B cell (primary cell): ENCODE measurements at regions not wholly inside any gene's neighbourhood (a gene's known extent, or its start where the extent isn't known, plus 50 kb on each side); places are given as distances from the start of the nearest gene placed in this dataset.

Source experiments
- ATAC-seq: fragments of 200-7000 bp; cut with Tn5 transposase; one replicate; pipeline ENCODE4 v1.10.0; 2021; ENCODE audit warnings: low read depth, mild to moderate bottlenecking, moderate number of reproducible peaks, moderate library complexity
- CTCF ChIA-PET: fragments of 350-600 bp; sonication (Branson Sonifier 250); formaldehyde crosslinking; loops from one replicate; lab custom pipeline; 2021; ENCODE audit warnings: antibody characterized with exemption, inconsistent platforms; lab: Charles Lee
- POLR2A ChIA-PET: fragments of 350-600 bp; sonication (Branson Sonifier 250); formaldehyde crosslinking; loops from one replicate; lab custom pipeline; 2021; ENCODE audit warnings: antibody characterized with exemption; lab: Charles Lee
- DNase-seq: peaks from one replicate; pipeline ENCODE4 v3.0.0; 2013
- H2AFZ ChIP-seq: 2 replicates; pipeline ENCODE4 v1.6.1; 2012; ENCODE audit warnings: mild to moderate bottlenecking, low read depth, low read length; ENCODE audit not compliant: insufficient read depth, poor library complexity, severe bottlenecking
- H3K27ac ChIP-seq, 2 donors: 1 replicate in 1 of 2; 2 replicates in 1 of 2; pipeline ENCODE4 v1.5.1; 2012 to 2013; ENCODE audit warnings: low read length in 2 of 2, mild to moderate bottlenecking in 2 of 2, moderate library complexity in 1 of 2
- H3K27me3 ChIP-seq, 4 experiments: fragments of 200-600 bp in 1 of 4; sonication (generic) in 1 of 4; replicated peaks in 1 of 4; 1 replicate in 2 of 4; 2 replicates in 2 of 4; pipeline versions ENCODE4 v1.6.1 to v1.7.0; 2013 to 2016; ENCODE audit warnings: low read length in 3 of 4, mild to moderate bottlenecking in 2 of 4, mixed read lengths in 1 of 4, moderate library complexity in 1 of 4; ENCODE audit not compliant: insufficient read depth in 4 of 4, control insufficient read depth in 3 of 4; ENCODE audit errors: control extremely low read depth in 1 of 4
- H3K36me3 ChIP-seq, 2 experiments: replicated peaks in 1 of 2; 1 replicate in 1 of 2; 2 replicates in 1 of 2; pipeline versions ENCODE4 v1.6.1 to v1.7.1; 2013; ENCODE audit warnings: low read length in 1 of 2; ENCODE audit not compliant: insufficient read depth in 2 of 2, control insufficient read depth in 1 of 2; ENCODE audit errors: control extremely low read depth in 1 of 2, extremely low read depth in 1 of 2
- H3K4me1 ChIP-seq, 2 donors: fragments of 200-600 bp in 1 of 2; sonication (generic) in 1 of 2; 1 replicate in 1 of 2; 2 replicates in 1 of 2; pipeline versions ENCODE4 v1.5.1 to v1.6.1; 2013 to 2017; ENCODE audit warnings: low read length in 2 of 2; ENCODE audit not compliant: control insufficient read depth in 2 of 2, insufficient read depth in 2 of 2
- H3K4me2 ChIP-seq: replicated peaks from 2 replicates; pipeline ENCODE3; 2012; ENCODE audit warnings: mild to moderate bottlenecking, low read depth, low read length; ENCODE audit not compliant: poor library complexity, severe bottlenecking
- H3K4me3 ChIP-seq, 5 experiments: fragments of 200-600 bp in 1 of 5; sonication (generic) in 1 of 5; 1 replicate in 3 of 5; 2 replicates in 2 of 5; pipeline versions ENCODE4 v1.5.1 to v1.7.0; 2011 to 2016; ENCODE audit warnings: low read length in 4 of 5, mild to moderate bottlenecking in 4 of 5, low read depth in 2 of 5, control low read depth in 1 of 5, moderate library complexity in 1 of 5; ENCODE audit not compliant: insufficient read depth in 1 of 5; ENCODE audit errors: control extremely low read depth in 1 of 5, extremely low read depth in 1 of 5
- H3K79me2 ChIP-seq: fragments of 200-600 bp; sonication (generic); one replicate; pipeline ENCODE4 v1.6.0; 2016; ENCODE audit warnings: low read length; ENCODE audit not compliant: control insufficient read depth, insufficient read depth
- H3K9ac ChIP-seq: fragments of 200-600 bp; sonication (generic); 2 replicates; pipeline ENCODE4 v1.6.1; 2017; ENCODE audit warnings: mild to moderate bottlenecking, low read length, moderate library complexity
- H3K9me3 ChIP-seq, 3 donors: one replicate each; pipeline versions ENCODE4 v1.6.1 to v1.7.1; 2013; ENCODE audit warnings: low read length in 2 of 3; ENCODE audit not compliant: control insufficient read depth in 2 of 3, insufficient read depth in 1 of 3; ENCODE audit errors: control extremely low read depth in 1 of 3
- H4K20me1 ChIP-seq: 2 replicates; pipeline ENCODE4 v1.6.0; 2012; ENCODE audit warnings: mild to moderate bottlenecking, low read length; ENCODE audit not compliant: insufficient read depth, control insufficient read depth, poor library complexity, severe bottlenecking
- H3K27ac Mint-ChIP-seq: one replicate; pipeline ENCODE4 v1.8.0; 2021; ENCODE audit warnings: mixed read lengths
- H3K27me3 Mint-ChIP-seq: one replicate; pipeline ENCODE4 v1.8.0; 2021; ENCODE audit warnings: mixed read lengths
- H3K4me1 Mint-ChIP-seq: one replicate; pipeline ENCODE4 v1.8.0; 2021; ENCODE audit warnings: mixed read lengths
- H3K4me3 Mint-ChIP-seq: one replicate; pipeline ENCODE4 v1.8.0; 2021; ENCODE audit warnings: mixed read lengths
- H3K9me3 Mint-ChIP-seq: one replicate; pipeline ENCODE4 v1.8.0; 2022; ENCODE audit warnings: mixed read lengths; ENCODE audit not compliant: insufficient read depth
- EZH2 ChIP-seq: IDR thresholded peaks from 2 replicates; pipeline ENCODE4 v1.6.1; 2012; ENCODE audit warnings: borderline replicate concordance, low read depth, mild to moderate bottlenecking, moderate library complexity, low read length; ENCODE audit not compliant: insufficient read depth, poor library complexity, severe bottlenecking
- WGBS: methylation state at CpG from one replicate; pipeline ENCODE4 v1.1.5; 2013; ENCODE audit warnings: missing lambda C conversion rate; ENCODE audit not compliant: insufficient coverage; 5-methylcytosine and 5-hydroxymethylcytosine counted together
- intact Hi-C: fragments of 100-400 bp; cut with micrococcal nuclease; formaldehyde crosslinking; loops from one replicate; pipeline ENCODE4 v1.10.0; 2022
- TF ChIP-seq, protein P1 (sequence below): fragments of 200-600 bp; IDR thresholded peaks from one replicate; pipeline ENCODE4 v1.8.0; 2022; ENCODE audit warnings: antibody characterized with exemption, mild to moderate bottlenecking

DNA sequence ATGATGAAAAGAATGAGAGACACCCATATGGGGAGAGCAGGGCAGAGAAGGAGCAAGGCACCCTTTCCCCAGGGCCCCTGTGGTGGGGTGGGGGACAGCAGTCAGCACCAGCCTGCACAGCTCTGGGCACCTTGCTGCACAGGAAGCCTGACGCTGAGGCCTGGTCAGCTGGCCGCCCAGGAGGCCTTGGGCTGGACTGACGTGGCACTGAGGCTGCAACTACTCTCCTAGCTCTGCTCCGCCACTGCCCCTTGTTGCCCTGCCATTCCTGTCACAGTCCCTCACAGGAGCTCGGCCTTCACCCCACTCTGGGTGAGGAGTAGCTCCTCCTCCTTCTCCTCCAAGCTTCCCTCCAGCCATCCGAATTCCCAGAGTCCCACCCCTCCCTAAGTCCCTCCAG lies 99.7 kb downstream of the CPN2 start:
- no peak overlapping the region for H2AFZ ChIP-seq
- DNase-seq (no peak), ATAC-seq (no peak)
- no peaks in the 10 kb centered on the region for H3K79me2 ChIP-seq
- ChIA-PET CTCF (no interaction called here), POLR2A (no interaction called here)
- H3K27me3 Mint-ChIP-seq: peaks cover 25% of the 10 kb centered on the region
- H3K4me2 ChIP-seq: no peak overlapping the region
- peaks cover 10 to 13% of the 10 kb centered on the region in 2 donors for H3K4me1 ChIP-seq
- intact Hi-C loops: no loop called here
- H4K20me1 ChIP-seq: no peaks in the 10 kb centered on the region
- no peak overlapping the region for H3K9ac ChIP-seq
- no peaks in the 10 kb centered on the region for H3K36me3 ChIP-seq
- TF ChIP-seq, protein P1, sequence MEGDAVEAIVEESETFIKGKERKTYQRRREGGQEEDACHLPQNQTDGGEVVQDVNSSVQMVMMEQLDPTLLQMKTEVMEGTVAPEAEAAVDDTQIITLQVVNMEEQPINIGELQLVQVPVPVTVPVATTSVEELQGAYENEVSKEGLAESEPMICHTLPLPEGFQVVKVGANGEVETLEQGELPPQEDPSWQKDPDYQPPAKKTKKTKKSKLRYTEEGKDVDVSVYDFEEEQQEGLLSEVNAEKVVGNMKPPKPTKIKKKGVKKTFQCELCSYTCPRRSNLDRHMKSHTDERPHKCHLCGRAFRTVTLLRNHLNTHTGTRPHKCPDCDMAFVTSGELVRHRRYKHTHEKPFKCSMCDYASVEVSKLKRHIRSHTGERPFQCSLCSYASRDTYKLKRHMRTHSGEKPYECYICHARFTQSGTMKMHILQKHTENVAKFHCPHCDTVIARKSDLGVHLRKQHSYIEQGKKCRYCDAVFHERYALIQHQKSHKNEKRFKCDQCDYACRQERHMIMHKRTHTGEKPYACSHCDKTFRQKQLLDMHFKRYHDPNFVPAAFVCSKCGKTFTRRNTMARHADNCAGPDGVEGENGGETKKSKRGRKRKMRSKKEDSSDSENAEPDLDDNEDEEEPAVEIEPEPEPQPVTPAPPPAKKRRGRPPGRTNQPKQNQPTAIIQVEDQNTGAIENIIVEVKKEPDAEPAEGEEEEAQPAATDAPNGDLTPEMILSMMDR: no peak
- no peak for TF ChIP-seq EZH2
- WGBS: 81% methylated on average over 5 of the region's 6 CpGs
- no peaks in the 10 kb centered on the region for H3K9me3 Mint-ChIP-seq
- H3K4me3 Mint-ChIP-seq: no peak overlapping the region
- no peaks in the 10 kb centered on the region for H3K9me3 ChIP-seq
- peaks cover 14% of the 10 kb centered on the region for H3K4me1 Mint-ChIP-seq
- no peak overlapping the region for H3K27ac Mint-ChIP-seq
- H3K27me3 ChIP-seq: peaks cover 0 to 37% (median 6%) of the 10 kb centered on the region in 4 experiments
- no peak overlapping the region for H3K4me3 ChIP-seq
- H3K27ac ChIP-seq: no peak overlapping the region

DNA sequence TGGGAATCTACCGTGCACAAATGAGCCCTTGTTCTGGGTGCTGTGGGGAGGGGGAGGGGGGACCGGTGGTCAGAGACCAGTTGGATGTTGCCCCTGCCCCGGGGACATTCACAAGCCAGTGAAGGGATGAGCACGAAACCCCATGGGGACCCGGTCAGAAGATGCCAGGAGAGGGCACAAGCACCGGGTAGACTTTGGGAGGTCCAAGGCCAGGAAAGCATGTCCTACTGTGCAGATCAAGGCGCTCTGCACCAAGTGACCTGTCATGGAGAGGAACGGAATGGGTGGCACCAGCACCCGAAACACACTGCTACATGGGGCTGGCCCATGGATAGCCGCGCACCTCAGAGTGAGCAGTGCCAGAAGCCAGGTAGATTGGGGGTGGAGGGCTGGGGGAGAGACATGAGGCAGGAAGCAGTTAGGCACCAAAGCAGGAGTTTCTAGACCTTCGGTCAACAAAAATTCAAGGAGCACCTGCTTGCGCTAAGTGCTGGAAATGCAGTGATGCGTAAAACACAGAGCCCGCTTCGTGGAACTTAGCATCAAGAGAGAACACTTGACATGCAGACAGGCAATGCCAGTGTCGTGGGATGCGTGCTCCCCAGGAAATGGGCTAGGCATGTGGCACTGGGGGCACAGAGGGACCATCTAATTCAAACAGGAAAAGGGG lies 99.1 kb downstream of the CPN2 start:
- no peak overlapping the region for H3K9ac ChIP-seq
- DNase-seq: no peak
- no peaks in the 10 kb centered on the region for H3K79me2 ChIP-seq
- H3K9me3 Mint-ChIP-seq: no peaks in the 10 kb centered on the region
- intact Hi-C loops: no loop called here
- H3K4me3 Mint-ChIP-seq: no peak overlapping the region
- no peak for TF ChIP-seq EZH2
- TF ChIP-seq, protein P1: no peak
- H3K4me1 Mint-ChIP-seq: peaks cover 17% of the 10 kb centered on the region
- ChIA-PET CTCF (no interaction called here), POLR2A (no interaction called here)
- no peaks in the 10 kb centered on the region for H4K20me1 ChIP-seq
- H3K4me1 ChIP-seq: peaks cover 10 to 13% of the 10 kb centered on the region in 2 donors
- no peaks in the 10 kb centered on the region for H3K9me3 ChIP-seq
- H3K27me3 Mint-ChIP-seq: peaks cover 25% of the 10 kb centered on the region
- H3K4me2 ChIP-seq: no peak overlapping the region
- ATAC-seq: no peak
- no peak overlapping the region for H2AFZ ChIP-seq
- WGBS: 95% methylated on average over 18 of the region's 18 CpGs
- no peak overlapping the region for H3K27ac ChIP-seq
- H3K27ac Mint-ChIP-seq: no peak overlapping the region
- H3K36me3 ChIP-seq: no peaks in the 10 kb centered on the region
- no peak overlapping the region for H3K4me3 ChIP-seq
- peaks cover 0 to 37% (median 6%) of the 10 kb centered on the region in 4 experiments for H3K27me3 ChIP-seq
